ENCODE measurements at regions not wholly inside any gene's neighbourhood (a gene's known extent, or its start where the extent isn't known, plus 50 kb on each side); places are given as distances from the start of the nearest gene placed in this dataset.

DNA sequence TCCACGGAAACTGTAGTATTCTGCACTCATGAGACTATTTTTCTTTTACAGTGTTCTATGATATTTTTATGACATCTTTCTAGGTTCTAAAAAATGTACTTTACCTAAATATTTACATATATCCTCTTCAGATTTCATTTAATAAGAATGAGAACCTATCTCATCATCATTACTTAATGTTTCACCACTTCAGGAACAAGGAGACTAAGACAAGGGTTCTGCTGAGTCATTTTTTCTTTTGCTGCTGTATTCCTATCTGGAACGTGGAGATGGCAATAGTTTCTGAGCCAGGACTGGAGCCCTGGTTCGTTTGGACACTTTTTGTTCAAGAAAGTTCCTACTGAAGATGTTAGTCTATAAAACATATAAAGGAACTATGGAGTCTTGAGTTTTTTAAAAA, 258.2 kb upstream of the MAP3K1 start:
- TF ChIP-seq CTCF (conservative IDR thresholded peaks at IDR 0.05; ENCODE audit: low read depth): no peak
- ChIA-PET POLR2A (ENCODE audit: low non-redundant PET) (no interaction called here), CTCF (no interaction called here)
- DNase-seq (ENCODE audit: low spot score): no peak
- H3K27ac ChIP-seq: no peak overlapping the region

DNA sequence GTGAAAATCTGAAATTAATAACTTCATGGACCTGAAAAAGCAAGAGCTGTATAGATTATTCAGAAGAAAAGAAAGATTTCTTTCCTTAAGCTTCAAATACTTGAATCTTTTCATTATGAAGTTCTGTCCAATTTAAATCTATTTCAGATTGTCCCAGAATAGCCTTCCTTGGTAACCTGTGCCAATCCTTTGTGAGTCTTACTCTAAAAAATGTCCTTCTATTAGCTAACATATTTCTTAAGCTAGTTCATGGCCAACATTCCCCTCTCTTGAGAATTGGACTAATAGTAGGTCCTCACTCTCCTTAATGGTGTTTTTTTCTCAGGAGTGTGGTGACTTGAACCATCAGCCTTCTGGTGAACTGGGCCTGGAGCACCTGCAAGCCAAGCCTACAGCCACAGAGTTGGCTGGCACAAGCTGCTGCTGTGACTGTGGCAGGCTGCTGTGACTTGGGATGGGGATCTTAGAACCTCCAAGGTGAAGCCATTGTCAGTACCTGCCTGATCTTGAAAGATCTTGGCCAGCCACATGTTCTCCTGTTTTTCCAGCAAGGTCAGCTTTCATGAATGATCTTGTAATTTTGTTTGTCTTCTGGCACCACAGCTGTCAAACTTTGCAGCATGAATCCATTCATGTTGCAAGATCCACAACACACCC, 262.6 kb upstream of the MAP3K1 start:
- POLR2A ChIA-PET (ENCODE audit: low non-redundant PET): no interaction called here
- no peak for DNase-seq (ENCODE audit: low spot score)
- H3K27ac ChIP-seq: peak overlapping the region; percentile 40; the same call in 1 of the 2 replicates

GRCh38 chr5:56550227-56550626, 265.1 kb upstream of the MAP3K1 start:
- DNase-seq (ENCODE audit: low spot score): no peak
- no peak overlapping the region for H3K27ac ChIP-seq
- TF ChIP-seq CTCF (conservative IDR thresholded peaks at IDR 0.05; ENCODE audit: low read depth): no peak
- ChIA-PET CTCF (no interaction called here), POLR2A (ENCODE audit: low non-redundant PET) (no interaction called here)

More for the DNA sequence above, 262.6 kb upstream of the MAP3K1 start:
- CTCF ChIA-PET: interaction anchor here (0.6 to 0.8 kb wide), 5 partner anchors 17 to 972 kb away, joined by 3 to 6 read pairs (median 3); no protein-coding TSS in a partner anchor
- no peak for TF ChIP-seq CTCF (conservative IDR thresholded peaks at IDR 0.05; ENCODE audit: low read depth)

DNA sequence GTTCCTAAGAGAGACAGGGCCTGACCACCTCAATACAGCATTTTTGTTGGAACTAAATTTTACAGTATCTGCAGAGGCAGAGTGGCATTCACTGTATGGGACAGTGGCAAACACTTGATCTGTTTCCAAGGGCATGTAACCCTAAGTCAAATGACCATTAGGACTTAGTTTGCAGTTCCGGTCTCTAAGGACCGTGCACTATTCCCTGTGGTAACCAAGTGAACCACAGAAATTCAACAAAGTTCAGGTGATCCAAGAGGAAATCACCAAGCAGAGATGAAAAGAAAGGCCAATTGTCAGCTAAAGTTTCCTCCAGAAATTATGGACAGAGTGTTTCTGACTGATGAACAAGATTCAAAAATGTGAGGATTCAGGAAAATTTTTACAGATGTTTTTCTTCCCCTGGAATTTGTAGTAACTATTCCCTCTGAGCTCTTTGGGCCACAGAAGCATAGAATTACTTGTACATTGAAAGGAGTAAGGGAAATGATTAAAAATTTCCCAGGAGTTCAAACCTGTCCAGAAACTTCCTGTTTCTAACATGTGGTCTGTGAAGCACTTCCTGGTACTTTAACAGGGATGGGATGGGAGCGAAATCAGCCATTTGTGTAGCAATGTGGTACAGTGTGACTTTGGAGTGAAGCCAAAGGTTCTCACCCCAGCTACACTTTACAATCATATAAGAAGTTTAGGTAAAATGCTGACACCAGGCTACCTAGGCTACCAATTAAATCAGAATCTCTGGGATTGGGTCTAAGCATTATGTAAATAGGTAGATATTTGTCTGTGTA, 266.1 kb upstream of the MAP3K1 start:
- TF ChIP-seq CTCF (conservative IDR thresholded peaks at IDR 0.05; ENCODE audit: low read depth): no peak
- POLR2A ChIA-PET (ENCODE audit: low non-redundant PET): no interaction called here
- CTCF ChIA-PET: no interaction called here
- no peak overlapping the region for H3K27ac ChIP-seq
- no peak for DNase-seq (ENCODE audit: low spot score)

DNA sequence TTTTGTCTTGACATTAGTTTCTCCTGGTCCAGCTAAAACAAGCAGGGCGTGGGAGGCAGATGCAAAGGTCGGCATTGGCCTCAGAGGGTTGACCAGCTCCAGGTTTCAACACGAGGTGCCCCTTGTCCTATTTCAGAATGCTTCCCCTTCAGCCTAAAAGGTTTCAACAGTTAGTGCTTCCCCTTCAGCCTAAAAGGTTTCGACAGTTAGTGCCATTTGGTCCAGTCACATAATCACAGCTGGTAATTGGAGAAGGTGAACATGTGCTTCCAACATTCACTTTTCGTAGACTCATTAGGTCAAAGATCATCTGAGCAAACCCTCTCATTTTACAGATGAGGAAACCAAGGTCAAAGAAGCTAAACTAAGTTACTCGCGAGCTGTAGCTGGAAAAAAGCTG, 270.3 kb upstream of the MAP3K1 start:
- TF ChIP-seq CTCF (conservative IDR thresholded peaks at IDR 0.05; ENCODE audit: low read depth): no peak
- ChIA-PET POLR2A (ENCODE audit: low non-redundant PET) (no interaction called here), CTCF (interaction anchor here (0.5 to 0.6 kb wide), 5 partner anchors 16 to 493 kb away, joined by 3 to 5 read pairs (median 3); no protein-coding TSS in a partner anchor)
- DNase-seq (ENCODE audit: low spot score): no peak
- peak overlapping the region; percentile 84 for H3K27ac ChIP-seq

DNA sequence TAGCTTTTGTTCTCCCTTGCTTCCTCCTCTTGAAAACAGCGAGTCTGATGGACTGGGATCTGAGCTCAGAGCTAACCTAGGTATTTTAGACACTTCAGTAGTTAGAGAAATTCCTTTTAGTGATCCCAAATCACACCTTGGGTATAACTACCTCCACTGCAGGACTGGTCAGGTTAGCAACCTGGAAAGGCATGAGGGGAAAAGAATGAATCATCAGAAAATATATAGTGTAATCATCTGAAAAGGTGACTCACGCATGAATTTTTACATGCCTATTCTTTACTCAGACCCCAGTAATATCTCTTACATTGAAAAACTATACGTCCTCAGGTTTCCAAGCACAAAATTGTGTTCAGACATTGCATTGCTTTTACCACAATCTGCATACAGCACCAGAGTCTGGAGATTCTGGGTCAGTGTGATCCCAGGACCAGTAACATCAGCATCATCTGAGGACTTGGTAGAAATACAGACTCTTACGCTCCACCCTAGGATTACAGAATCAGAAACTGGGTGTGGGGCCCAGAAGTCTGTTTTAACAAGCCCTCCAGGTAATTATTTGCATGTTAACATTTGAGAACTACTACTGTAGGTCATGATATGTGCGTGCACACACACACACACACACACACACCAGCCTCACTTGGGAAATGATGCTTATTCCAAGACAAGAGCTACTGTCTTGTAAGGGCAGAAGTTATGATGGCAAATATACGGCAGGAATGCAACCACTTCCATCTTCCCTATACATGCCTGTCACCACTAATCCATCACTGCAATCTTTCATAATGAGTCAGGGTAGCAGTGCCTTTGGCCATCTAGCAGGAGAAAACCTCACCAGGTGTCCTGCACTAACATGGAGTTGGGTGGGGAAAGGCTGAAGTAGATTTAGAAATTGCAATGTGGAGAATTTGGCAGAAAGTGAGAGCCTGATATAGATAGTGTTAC, 271.6 kb upstream of the MAP3K1 start:
- CTCF ChIA-PET: interaction anchor here (0.6 to 0.7 kb wide), 3 partner anchors 196 to 1889 kb away, joined by 3 read pairs; no protein-coding TSS in a partner anchor
- peak overlapping the region; percentile 84 for H3K27ac ChIP-seq
- POLR2A ChIA-PET (ENCODE audit: low non-redundant PET): interaction anchor here (0.6 kb wide), 1 partner anchor 315 kb away, joined by 8 read pairs; no protein-coding TSS in a partner anchor

More for the DNA sequence above, 271.6 kb upstream of the MAP3K1 start:
- DNase-seq (ENCODE audit: low spot score): peak; percentile 96
- TF ChIP-seq CTCF (conservative IDR thresholded peaks at IDR 0.05; ENCODE audit: low read depth): no peak

Data from RWPE1 (cell line).